ENCODE measurements at regions not wholly inside any gene's neighbourhood (a gene's known extent, or its start where the extent isn't known, plus 50 kb on each side); places are given as distances from the start of the nearest gene placed in this dataset.
"Not testable (repeated sequence)": the region's sequence is repeated elsewhere in the genome, so short reads cannot be mapped to it uniquely, and the experiment has no call there.

- H3K36me3 Mint-ChIP-seq (ENCODE audit: insufficient read depth in 1 of 3, low read depth in 3 of 3): peaks cover 2 to 15% (median 8%) of the 10 kb centered on the region in 3 experiments; a peak in 6 of 7 replicates
- H3K23me2 ChIP-seq (ENCODE audit: insufficient read length, low read depth, low read length, poor library complexity, severe bottlenecking): not testable (repeated sequence)
Measured at GRCh38 chr12:9294072-9294620, 86.0 kb upstream of the PZP start.

GRCh38 chr12:9293391-9293790 is 85.2 kb upstream of the PZP start:
- not testable (repeated sequence) for H3K9ac ChIP-seq (ENCODE audit: extremely low read depth, insufficient read length, low read length); H3K79me2 ChIP-seq (ENCODE audit: insufficient read depth, low read length); H2AK5ac ChIP-seq (ENCODE audit: insufficient read length, low read length); H3K79me1 ChIP-seq (ENCODE audit: insufficient read depth, low read depth, low read length, poor library complexity, severe bottlenecking); H3K4me3 Mint-ChIP-seq; H3K4me2 ChIP-seq (ENCODE audit: insufficient read depth, insufficient read length, low read length); H3K27me3 ChIP-seq (ENCODE audit: insufficient read depth, low read length); H3K18ac ChIP-seq (ENCODE audit: insufficient read length, low read depth, low read length); H3K27ac ChIP-seq (ENCODE audit: insufficient read length, low read depth, low read length); H4K20me1 ChIP-seq (ENCODE audit: control insufficient read depth, insufficient read depth, insufficient read length); H3T11ph ChIP-seq (ENCODE audit: low read length); H3K56ac ChIP-seq (ENCODE audit: insufficient read length, low read depth, low read length); H4K91ac ChIP-seq (ENCODE audit: insufficient read length, low read depth, low read length); H2BK120ac ChIP-seq (ENCODE audit: low read depth, low read length, poor library complexity, severe bottlenecking); H3K9me3 Mint-ChIP-seq; H3K9me3 ChIP-seq (ENCODE audit: control insufficient read depth, low read depth, low read length); DNase-seq; H4K5ac ChIP-seq (ENCODE audit: insufficient read length, low read depth, low read length); H3K14ac ChIP-seq (ENCODE audit: insufficient read depth, low read length); H2BK15ac ChIP-seq (ENCODE audit: low read depth, low read length); H3K4ac ChIP-seq (ENCODE audit: low read depth, low read length); H4K8ac ChIP-seq (replicated peaks; ENCODE audit: insufficient read length, low read depth, low read length); H2BK12ac ChIP-seq (ENCODE audit: insufficient read length, low read depth, low read length); H2BK20ac ChIP-seq (ENCODE audit: low read depth, low read length, poor library complexity, severe bottlenecking); H3K23me2 ChIP-seq (ENCODE audit: insufficient read length, low read depth, low read length, poor library complexity, severe bottlenecking); H3K23ac ChIP-seq (ENCODE audit: insufficient read length, low read depth, low read length); H2AFZ ChIP-seq (ENCODE audit: low read length); H3K4me1 ChIP-seq (ENCODE audit: insufficient read depth, low read length); H2BK5ac ChIP-seq (ENCODE audit: insufficient read length, low read length); H3K4me1 Mint-ChIP-seq; H3K27me3 Mint-ChIP-seq (ENCODE audit: low read depth); H3K27ac Mint-ChIP-seq
- H3K36me3 Mint-ChIP-seq (ENCODE audit: insufficient read depth in 1 of 3, low read depth in 3 of 3): peaks cover 2 to 12% (median 3%) of the 10 kb centered on the region in 3 experiments; a peak in 5 of 7 replicates
- WGBS (ENCODE audit: extremely low coverage, insufficient read length, low lambda C conversion rate): no CpG with 5 or more reads among the region's 3 CpGs

More at GRCh38 chr12:9294072-9294620, 86.0 kb upstream of the PZP start:
- H3K4ac ChIP-seq (ENCODE audit: low read depth, low read length); H3K9me3 Mint-ChIP-seq; H4K8ac ChIP-seq (replicated peaks; ENCODE audit: insufficient read length, low read depth, low read length); H2BK15ac ChIP-seq (ENCODE audit: low read depth, low read length); H3K4me3 Mint-ChIP-seq; H3K23ac ChIP-seq (ENCODE audit: insufficient read length, low read depth, low read length); H2BK20ac ChIP-seq (ENCODE audit: low read depth, low read length, poor library complexity, severe bottlenecking); H3K79me2 ChIP-seq (ENCODE audit: insufficient read depth, low read length); H4K20me1 ChIP-seq (ENCODE audit: control insufficient read depth, insufficient read depth, insufficient read length); H4K5ac ChIP-seq (ENCODE audit: insufficient read length, low read depth, low read length); H3T11ph ChIP-seq (ENCODE audit: low read length); H3K18ac ChIP-seq (ENCODE audit: insufficient read length, low read depth, low read length); H4K91ac ChIP-seq (ENCODE audit: insufficient read length, low read depth, low read length); H3K4me1 Mint-ChIP-seq; H3K4me1 ChIP-seq (ENCODE audit: insufficient read depth, low read length); H2AK5ac ChIP-seq (ENCODE audit: insufficient read length, low read length); H3K9ac ChIP-seq (ENCODE audit: extremely low read depth, insufficient read length, low read length); H2BK5ac ChIP-seq (ENCODE audit: insufficient read length, low read length); H3K56ac ChIP-seq (ENCODE audit: insufficient read length, low read depth, low read length); H3K79me1 ChIP-seq (ENCODE audit: insufficient read depth, low read depth, low read length, poor library complexity, severe bottlenecking); H3K27me3 Mint-ChIP-seq (ENCODE audit: low read depth); H3K27me3 ChIP-seq (ENCODE audit: insufficient read depth, low read length); H2BK12ac ChIP-seq (ENCODE audit: insufficient read length, low read depth, low read length); H3K14ac ChIP-seq (ENCODE audit: insufficient read depth, low read length); H2BK120ac ChIP-seq (ENCODE audit: low read depth, low read length, poor library complexity, severe bottlenecking); H3K4me2 ChIP-seq (ENCODE audit: insufficient read depth, insufficient read length, low read length); H2AFZ ChIP-seq (ENCODE audit: low read length); H3K27ac ChIP-seq (ENCODE audit: insufficient read length, low read depth, low read length); H3K9me3 ChIP-seq (ENCODE audit: control insufficient read depth, low read depth, low read length): not testable (repeated sequence)
- DNase-seq: peak; percentile 22
- no CpG with 5 or more reads among the region's 16 CpGs for WGBS (ENCODE audit: extremely low coverage, insufficient read length, low lambda C conversion rate)
- peak overlapping the region in 1 of 3 experiments; percentile 72; a peak in 1 of 7 replicates for H3K27ac Mint-ChIP-seq

Measured in H9 (cell line).